AG04449 (cell line): ENCODE measurements at regions not wholly inside any gene's neighbourhood (a gene's known extent, or its start where the extent isn't known, plus 50 kb on each side); places are given as distances from the start of the nearest gene placed in this dataset.
A peak's percentile ranks its signal among the peaks of the same experiment; 100 is the strongest.

Experiments used
- CTCF ChIA-PET: fragments of 350-600 bp; formaldehyde crosslinking; extraction: SDS; loops from one replicate; lab custom pipeline; 2021; ENCODE audit warnings: antibody characterized with exemption; lab: Yijun Ruan, JAX
- POLR2A ChIA-PET: fragments of 400-600, 350-600 bp; formaldehyde crosslinking; extraction: SDS; loops from one replicate; lab custom pipeline; 2020; ENCODE audit warnings: antibody characterized with exemption, inconsistent platforms; lab: Yijun Ruan, JAX
- DNase-seq: peaks from one replicate; pipeline ENCODE4 v3.0.0-alpha.2; 2010; ENCODE audit warnings: low read depth, low spot score
- H3K4me3 ChIP-seq: 2 replicates; pipeline ENCODE4 v1.5.1; 2011; ENCODE audit warnings: low read depth, mild to moderate bottlenecking, control low read depth, low read length
- TF ChIP-seq, protein P1 (sequence below): IDR thresholded peaks from one replicate; pipeline ENCODE4 v1.5.1; 2011; ENCODE audit warnings: mild to moderate bottlenecking, moderate library complexity, low read length, control low read depth, inconsistent platforms; ENCODE audit not compliant: insufficient read depth; ENCODE audit errors: missing control alignments

DNA sequence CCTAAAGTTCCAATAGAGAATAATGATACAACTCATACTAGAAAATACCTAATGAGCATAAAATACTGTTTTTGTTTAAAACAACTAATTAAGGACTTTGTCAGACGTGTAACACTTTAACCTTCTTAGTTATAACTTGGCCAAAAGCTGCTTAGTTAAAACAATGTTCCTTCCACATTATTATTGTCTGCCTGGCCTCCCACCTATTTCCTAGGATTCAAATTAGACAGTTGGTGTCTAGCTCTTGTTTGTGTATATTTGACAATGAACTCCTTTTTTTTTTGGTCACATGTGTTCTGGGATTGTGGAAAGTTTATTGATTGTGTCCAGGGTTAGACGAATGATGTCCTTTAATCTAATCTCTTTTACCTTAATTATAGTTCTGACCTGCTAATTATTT, 67.6 kb upstream of the PSMA6 start:
- CTCF ChIA-PET: interaction anchor here (0.6 to 4.0 kb wide), 4 partner anchors 10 to 187 kb away, joined by 3 to 44 read pairs (median 4); no protein-coding TSS in a partner anchor
- POLR2A ChIA-PET: interaction anchor here (0.5 to 0.6 kb wide), 2 partner anchors 66 to 67 kb away, joined by 3 to 5 read pairs; partner anchors contain the start of gene PSMA6
- TF ChIP-seq, protein P1, sequence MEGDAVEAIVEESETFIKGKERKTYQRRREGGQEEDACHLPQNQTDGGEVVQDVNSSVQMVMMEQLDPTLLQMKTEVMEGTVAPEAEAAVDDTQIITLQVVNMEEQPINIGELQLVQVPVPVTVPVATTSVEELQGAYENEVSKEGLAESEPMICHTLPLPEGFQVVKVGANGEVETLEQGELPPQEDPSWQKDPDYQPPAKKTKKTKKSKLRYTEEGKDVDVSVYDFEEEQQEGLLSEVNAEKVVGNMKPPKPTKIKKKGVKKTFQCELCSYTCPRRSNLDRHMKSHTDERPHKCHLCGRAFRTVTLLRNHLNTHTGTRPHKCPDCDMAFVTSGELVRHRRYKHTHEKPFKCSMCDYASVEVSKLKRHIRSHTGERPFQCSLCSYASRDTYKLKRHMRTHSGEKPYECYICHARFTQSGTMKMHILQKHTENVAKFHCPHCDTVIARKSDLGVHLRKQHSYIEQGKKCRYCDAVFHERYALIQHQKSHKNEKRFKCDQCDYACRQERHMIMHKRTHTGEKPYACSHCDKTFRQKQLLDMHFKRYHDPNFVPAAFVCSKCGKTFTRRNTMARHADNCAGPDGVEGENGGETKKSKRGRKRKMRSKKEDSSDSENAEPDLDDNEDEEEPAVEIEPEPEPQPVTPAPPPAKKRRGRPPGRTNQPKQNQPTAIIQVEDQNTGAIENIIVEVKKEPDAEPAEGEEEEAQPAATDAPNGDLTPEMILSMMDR: no peak

DNA sequence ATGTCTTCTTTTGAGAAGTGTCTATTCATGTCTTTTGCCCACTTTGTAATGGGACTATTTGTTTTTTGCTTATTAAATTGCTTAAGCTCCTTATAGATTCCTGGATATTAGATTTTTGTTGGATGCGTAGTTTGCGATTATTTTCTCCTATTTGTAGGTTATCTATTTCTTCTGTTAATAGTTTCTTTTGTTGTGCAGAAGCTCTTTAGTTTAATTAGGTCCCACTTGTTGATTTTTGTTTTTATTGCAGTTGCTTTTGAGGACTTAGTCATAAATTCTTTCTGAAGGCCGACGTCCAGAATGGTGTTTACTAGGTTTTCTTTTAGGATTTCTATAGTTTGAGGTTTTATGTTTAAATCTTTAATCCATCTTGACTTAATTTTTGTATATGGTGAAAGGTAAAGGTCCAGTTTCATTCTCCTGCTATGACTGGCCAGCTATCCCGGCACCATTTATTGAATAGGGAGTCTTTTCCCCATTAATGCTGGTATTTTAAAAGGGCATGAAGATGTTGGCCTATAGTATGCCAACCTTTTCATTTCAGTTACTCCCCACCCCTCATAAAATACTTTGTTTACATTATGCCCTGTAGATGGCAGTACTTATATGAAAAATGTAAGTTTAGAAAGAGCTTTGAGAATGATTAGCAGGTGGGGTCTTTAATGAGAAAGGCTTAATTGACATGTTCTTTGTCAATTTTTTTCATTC, 62.9 kb upstream of the PSMA6 start:
- ChIA-PET CTCF (interaction anchor here (0.5 to 4.5 kb wide), 22 partner anchors 9 to 455 kb away, joined by 3 to 34 read pairs (median 5); partner anchors contain the start of gene NFKBIA), POLR2A (no interaction called here)
- TF ChIP-seq, protein P1: no peak
- H3K4me3 ChIP-seq: no peak overlapping the region
- DNase-seq: no peak

More for the DNA sequence above, 67.6 kb upstream of the PSMA6 start:
- no peak overlapping the region for H3K4me3 ChIP-seq
- no peak for DNase-seq

DNA sequence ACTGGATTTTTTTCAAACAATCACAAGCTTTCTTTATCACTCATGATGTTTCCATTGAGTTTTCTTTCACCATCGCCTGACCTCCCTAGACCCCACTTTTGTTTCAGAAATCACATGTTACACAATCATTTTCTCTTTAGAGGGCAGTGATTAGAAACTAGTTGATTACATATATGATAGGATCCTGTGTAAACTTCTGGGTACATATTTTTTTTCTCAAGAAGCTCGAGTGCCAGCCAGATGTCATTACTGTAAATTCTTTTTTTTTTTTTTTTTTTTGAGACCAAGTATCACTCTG, 62.4 kb upstream of the PSMA6 start:
- ChIA-PET POLR2A (no interaction called here), CTCF (interaction anchor here (0.5 to 4.5 kb wide), 21 partner anchors 9 to 455 kb away, joined by 3 to 34 read pairs (median 5); partner anchors contain the start of gene NFKBIA)
- no peak overlapping the region for H3K4me3 ChIP-seq
- TF ChIP-seq, protein P1: no peak
- no peak for DNase-seq

DNA sequence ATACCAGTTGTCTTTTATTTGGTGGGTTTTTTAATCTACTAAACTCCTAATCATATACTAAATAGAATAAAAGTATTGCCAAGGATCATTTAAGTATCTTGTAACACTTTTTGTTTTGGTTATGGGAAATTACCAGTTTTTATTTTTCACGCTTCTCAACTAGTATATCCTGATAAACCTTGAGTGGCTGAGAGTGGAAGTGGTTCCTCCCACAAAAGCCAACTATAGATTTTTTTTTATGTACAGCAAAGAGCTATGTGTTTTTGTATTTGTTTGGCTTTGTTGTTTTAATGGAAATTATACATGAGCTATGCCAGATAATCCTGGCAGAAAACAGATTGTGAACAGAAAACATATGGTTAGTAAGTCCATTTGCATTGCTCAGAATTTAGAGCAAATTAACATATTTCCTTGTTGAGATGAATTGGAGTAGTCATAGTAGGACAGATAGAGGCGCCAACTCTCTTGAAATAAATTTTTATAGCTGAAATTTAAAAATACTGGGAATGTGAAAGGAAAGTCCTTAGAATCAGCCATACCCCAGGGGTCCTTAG, 60.9 kb upstream of the PSMA6 start:
- no peak overlapping the region for H3K4me3 ChIP-seq
- no peak for DNase-seq
- POLR2A ChIA-PET: no interaction called here
- CTCF ChIA-PET: interaction anchor here (0.9 to 4.5 kb wide), 6 partner anchors 16 to 183 kb away, joined by 3 to 34 read pairs (median 21); partner anchors contain the start of gene NFKBIA
- TF ChIP-seq, protein P1: no peak

DNA sequence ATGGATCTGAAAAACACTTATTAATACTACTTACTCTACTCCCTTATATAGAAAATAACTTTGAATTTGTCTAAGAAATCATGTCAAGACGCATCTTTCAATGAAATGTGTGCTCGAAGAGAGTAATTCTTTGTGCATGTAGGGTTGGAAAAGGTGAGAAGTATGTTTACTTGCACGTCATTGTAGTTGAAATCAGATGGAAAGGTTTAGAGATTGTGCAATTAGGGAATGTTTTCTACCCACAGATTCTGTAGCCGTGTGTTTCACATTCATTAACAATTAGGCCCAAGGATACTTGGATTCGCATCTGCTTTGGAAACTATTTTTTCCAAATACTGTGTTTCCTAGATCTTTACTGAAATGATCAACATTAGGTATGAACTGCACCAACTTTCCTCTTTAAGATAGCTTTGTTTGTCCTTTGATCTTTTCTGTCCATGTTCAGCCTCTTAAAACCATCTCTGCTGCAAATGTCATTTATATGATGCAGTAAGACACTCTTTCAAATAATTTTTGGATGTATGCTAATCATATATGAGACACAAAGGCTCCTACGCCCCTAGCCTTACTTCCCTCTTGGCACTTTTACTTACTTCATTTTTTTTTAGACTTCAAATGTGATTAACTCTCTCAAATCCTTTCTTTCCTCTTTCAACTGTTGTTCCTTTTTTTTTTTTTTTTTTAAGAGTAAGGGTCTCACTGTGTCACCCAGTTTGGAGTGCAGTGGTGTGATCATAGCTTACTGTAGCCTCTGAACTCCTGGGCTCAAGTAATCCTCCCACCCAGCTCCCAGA, 58.0 kb upstream of the PSMA6 start:
- DNase-seq: peak; percentile 14
- ChIA-PET POLR2A (no interaction called here), CTCF (interaction anchor here (0.6 to 2.4 kb wide), 6 partner anchors 16 to 1996 kb away, joined by 3 to 6 read pairs (median 4); no protein-coding TSS in a partner anchor)
- TF ChIP-seq, protein P1: no peak
- no peak overlapping the region for H3K4me3 ChIP-seq
